ENCODE measurements at regions not wholly inside any gene's neighbourhood (a gene's known extent, or its start where the extent isn't known, plus 50 kb on each side); places are given as distances from the start of the nearest gene placed in this dataset.

GRCh38 chr12:67918441-67918840 is 70.8 kb upstream of the IFNG-AS1 start (continued):
- TF ChIP-seq ZBTB33 (IDR thresholded peaks at IDR 0.05; ENCODE audit: borderline replicate concordance, low read depth) (no peak), NFIC (IDR thresholded peaks at IDR 0.05; ENCODE audit: borderline replicate concordance) (no peak), MEF2A (IDR thresholded peaks at IDR 0.05; ENCODE audit: borderline replicate concordance, low read depth) (no peak), IRF3 (IDR thresholded peaks at IDR 0.05; ENCODE audit: low read depth, low read length) (no peak), JUND (IDR thresholded peaks at IDR 0.05) (no peak), FOSL2 (IDR thresholded peaks at IDR 0.05; ENCODE audit: borderline replicate concordance, low read depth) (no peak), MAX (IDR thresholded peaks at IDR 0.05; ENCODE audit: low read depth) (no peak), RFX5 (IDR thresholded peaks at IDR 0.05; ENCODE audit: low read length) (no peak)

- 0 out of 2 replicates have a peak overlapping the region, but pooled peaks have one; percentile 26 for H3K4me2 ChIP-seq
- no peaks in the 10 kb centered on the region; the same call in 1 of the 2 replicates for H3K9me2 ChIP-seq
- no peaks in the 10 kb centered on the region for H3K9me3 ChIP-seq
- TF ChIP-seq FOSL2 (IDR thresholded peaks at IDR 0.05; ENCODE audit: borderline replicate concordance, low read depth): 0 out of 2 replicates have a peak, but pooled peaks have one; percentile 9
- TF ChIP-seq MXI1 (IDR thresholded peaks at IDR 0.05; ENCODE audit: low read depth, low read length): no peak
- TF ChIP-seq REST (IDR thresholded peaks at IDR 0.05; ENCODE audit: low read depth, low read length): no peak
- no peak for TF ChIP-seq USF1 (IDR thresholded peaks at IDR 0.05; ENCODE audit: borderline replicate concordance, low read depth)
- TF ChIP-seq JUND (IDR thresholded peaks at IDR 0.05): 0 out of 2 replicates have a peak, but pooled peaks have one; percentile 36
- peaks cover 0 to 16% of the 10 kb centered on the region in 2 experiments; a peak in 1 of 4 replicates for H3K4me1 ChIP-seq (ENCODE audit: control insufficient read depth in 1 of 2, insufficient read depth in 2 of 2, low read depth in 1 of 2, low read length in 1 of 2)
- H3K79me2 ChIP-seq (ENCODE audit: insufficient read depth): no peaks in the 10 kb centered on the region
- H4K20me1 ChIP-seq (ENCODE audit: insufficient read depth): no peaks in the 10 kb centered on the region
- H3K27me3 ChIP-seq (ENCODE audit: insufficient read depth): no peaks in the 10 kb centered on the region
- no peak overlapping the region for H3K4me3 ChIP-seq (ENCODE audit: low read depth in 2 of 2, low read length in 1 of 2)
- POLR2A ChIA-PET: interaction anchor here (0.7 kb wide), 1 partner anchor 27 kb away, joined by 3 read pairs; no protein-coding TSS in a partner anchor
- DNase-seq: no peak
- H3K27ac ChIP-seq (ENCODE audit: low read depth in 2 of 2, low read length in 1 of 2): peak overlapping the region in 1 of 2 experiments; percentile 54; a peak in 2 of 4 replicates
- CTCF ChIA-PET: no interaction called here
- 65% methylated on average over 2 of the region's 2 CpGs for WGBS (ENCODE audit: low lambda C conversion rate)
- H2AFZ ChIP-seq (ENCODE audit: low read depth): 0 out of 2 replicates have a peak overlapping the region, but pooled peaks have one; percentile 7
- H3K36me3 ChIP-seq (replicated peaks in 1 of 2; ENCODE audit: control insufficient read depth in 1 of 2, insufficient read depth in 2 of 2, low read length in 1 of 2): no peaks in the 10 kb centered on the region
- no peak overlapping the region for H3K9ac ChIP-seq
- H3F3A ChIP-seq (replicated peaks; ENCODE audit: insufficient read depth): peaks cover 4% of the 10 kb centered on the region
Observed at GRCh38 chr12:67919406-67919805, 69.8 kb upstream of the IFNG-AS1 start.

Measured in SK-N-SH (cell line).